C4-2B (cell line): ENCODE measurements at regions not wholly inside any gene's neighbourhood (a gene's known extent, or its start where the extent isn't known, plus 50 kb on each side); places are given as distances from the start of the nearest gene placed in this dataset.

Experiments used
- CTCF ChIP-seq: fragments of 450-650 bp; conservative IDR thresholded peaks from 2 replicates; pipeline ENCODE4 v1.5.1; 2017; ENCODE audit warnings: mild to moderate bottlenecking
- ZFX ChIP-seq: fragments of 450-650 bp; IDR thresholded peaks from 2 replicates; pipeline ENCODE4 v1.6.1; 2017

GRCh38 chr9:117826837-117827236 lies 122.6 kb downstream of the TLR4 start:
- TF ChIP-seq CTCF, result no peak
- no peak for TF ChIP-seq ZFX
